Prostate gland (tissue), 2 donors: ENCODE measurements at regions not wholly inside any gene's neighbourhood (a gene's known extent, or its start where the extent isn't known, plus 50 kb on each side); places are given as distances from the start of the nearest gene placed in this dataset.

ENCODE experiments used
- CTCF ChIP-seq, 4 experiments: fragments of 200-600 bp in 2 of 4; fragments of 450-650 bp in 2 of 4; sonication (generic) in 2 of 4; IDR thresholded peaks; 1 replicate in 3 of 4; 2 replicates in 1 of 4; pipeline ENCODE4 v1.5.1; 2016 to 2019; ENCODE audit warnings: antibody characterized with exemption in 4 of 4, mild to moderate bottlenecking in 2 of 4, moderate library complexity in 2 of 4
- POLR2A ChIP-seq: fragments of 450-650 bp; IDR thresholded peaks from one replicate; pipeline ENCODE4 v1.6.1; 2016; ENCODE audit warnings: antibody characterized with exemption, mild to moderate bottlenecking
- POLR2AphosphoS5 ChIP-seq: sonication (generic); formaldehyde crosslinking; IDR thresholded peaks from one replicate; pipeline ENCODE4 v1.6.1; 2017; ENCODE audit warnings: antibody characterized with exemption

- no peak for TF ChIP-seq CTCF (IDR thresholded peaks at IDR 0.05)
- TF ChIP-seq POLR2AphosphoS5: no peak
- no peak for TF ChIP-seq POLR2A
Measured at GRCh38 chrY:14468151-14468683, 56.1 kb upstream of the NLGN4Y start.
